SK-N-SH (cell line): ENCODE measurements at regions not wholly inside any gene's neighbourhood (a gene's known extent, or its start where the extent isn't known, plus 50 kb on each side); places are given as distances from the start of the nearest gene placed in this dataset.

Source experiments
- CTCF ChIA-PET: fragments of 300-600, 350-600 bp; formaldehyde crosslinking; extraction: SDS; loops from one replicate; lab custom pipeline; 2021; lab: Yijun Ruan, JAX
- POLR2A ChIA-PET: fragments of 350-600 bp; sonication (Branson Sonifier 250); formaldehyde crosslinking; extraction: SDS; loops from one replicate; lab custom pipeline; 2020; ENCODE audit warnings: antibody characterized with exemption, inconsistent platforms; lab: Yijun Ruan, JAX
- DNase-seq: peaks from one replicate; pipeline ENCODE4 v3.0.0; 2012
- H2AFZ ChIP-seq: fragments of 200-600 bp; sonication (generic); 2 replicates; pipeline ENCODE4 v1.8.1; 2016; ENCODE audit warnings: antibody characterized with exemption, mild to moderate bottlenecking, low read depth
- H3F3A ChIP-seq: fragments of 200-600 bp; sonication (generic); replicated peaks from 2 replicates; pipeline ENCODE3; 2016; ENCODE audit warnings: antibody characterized with exemption, mild to moderate bottlenecking; ENCODE audit not compliant: insufficient read depth
- H3K27ac ChIP-seq, 2 experiments: fragments of 200-500 bp in 1 of 2; fragments of 200-600 bp in 1 of 2; sonication (Bioruptor generic) in 1 of 2; sonication (generic), shearing (Covaris generic) in 1 of 2; 2 replicates each; pipeline versions ENCODE4 v1.5.1 to v1.6.1; 2014 to 2016; ENCODE audit warnings: low read depth in 2 of 2, inconsistent platforms in 1 of 2, low read length in 1 of 2, mild to moderate bottlenecking in 1 of 2, mixed read lengths in 1 of 2
- H3K27me3 ChIP-seq: fragments of 200-600 bp; sonication (generic), shearing (Covaris generic); 2 replicates; pipeline ENCODE4 v1.6.1; 2016; ENCODE audit warnings: mixed run types; ENCODE audit not compliant: insufficient read depth
- H3K36me3 ChIP-seq, 2 experiments: fragments of 200-500 bp in 1 of 2; fragments of 200-600 bp in 1 of 2; sonication (Bioruptor generic) in 1 of 2; sonication (generic) in 1 of 2; replicated peaks in 1 of 2; 2 replicates each; pipeline versions ENCODE3 to v1.5.1; 2014 to 2016; ENCODE audit warnings: low read length in 1 of 2, mild to moderate bottlenecking in 1 of 2; ENCODE audit not compliant: insufficient read depth in 2 of 2, control insufficient read depth in 1 of 2
- H3K4me1 ChIP-seq, 2 experiments: fragments of 200-500 bp in 1 of 2; fragments of 200-600 bp in 1 of 2; sonication (Bioruptor generic) in 1 of 2; sonication (generic), shearing (Covaris generic) in 1 of 2; 2 replicates each; pipeline versions ENCODE4 v1.5.1 to v1.6.1; 2014 to 2016; ENCODE audit warnings: low read depth in 1 of 2, low read length in 1 of 2, mixed run types in 1 of 2; ENCODE audit not compliant: insufficient read depth in 2 of 2, control insufficient read depth in 1 of 2
- H3K4me2 ChIP-seq: fragments of 200-600 bp; sonication (generic), shearing (Covaris generic); 2 replicates; pipeline ENCODE4 v1.6.1; 2017; ENCODE audit warnings: mixed run types
- H3K4me3 ChIP-seq, 2 experiments: fragments of 200-500 bp in 1 of 2; fragments of 200-600 bp in 1 of 2; sonication (Bioruptor generic) in 1 of 2; sonication (generic), shearing (Covaris generic) in 1 of 2; 2 replicates each; pipeline versions ENCODE4 v1.5.1 to v1.8.1; 2014 to 2016; ENCODE audit warnings: low read depth in 2 of 2, inconsistent platforms in 1 of 2, low read length in 1 of 2, mild to moderate bottlenecking in 1 of 2, mixed read lengths in 1 of 2, moderate library complexity in 1 of 2
- H3K79me2 ChIP-seq: fragments of 200-600 bp; sonication (generic); 2 replicates; pipeline ENCODE4 v1.8.1; 2017; ENCODE audit warnings: mild to moderate bottlenecking; ENCODE audit not compliant: insufficient read depth
- H3K9ac ChIP-seq: fragments of 200-600 bp; sonication (generic); 2 replicates; pipeline ENCODE4 v1.6.1; 2017; ENCODE audit warnings: mixed run types
- H3K9me2 ChIP-seq: fragments of 200-600 bp; sonication (generic); 2 replicates; pipeline ENCODE4 v1.6.1; 2017; ENCODE audit warnings: mixed run types
- H3K9me3 ChIP-seq: fragments of 200-600 bp; sonication (generic); 2 replicates; pipeline ENCODE4 v1.6.1; 2017; ENCODE audit warnings: mixed run types, mild to moderate bottlenecking, moderate library complexity
- H4K20me1 ChIP-seq: fragments of 200-600 bp; sonication (generic); 2 replicates; pipeline ENCODE4 v1.6.1; 2017; ENCODE audit warnings: mild to moderate bottlenecking, mixed run types; ENCODE audit not compliant: insufficient read depth
- CHD2 ChIP-seq: fragments of 150-350 bp; IDR thresholded peaks from 2 replicates; pipeline ENCODE4 v1.6.1; 2018; ENCODE audit warnings: low read length; ENCODE audit not compliant: partially characterized antibody
- ELF1 ChIP-seq: IDR thresholded peaks from 2 replicates; pipeline ENCODE4 v1.4.0; 2012
- EP300 ChIP-seq, 2 experiments: IDR thresholded peaks; 2 replicates each; pipeline versions ENCODE4 v1.4.0 to v1.6.1; 2012; ENCODE audit warnings: borderline replicate concordance in 1 of 2, low read depth in 1 of 2, low read length in 1 of 2
- FOXJ3 ChIP-seq: sonication (generic); formaldehyde crosslinking; IDR thresholded peaks from 2 replicates; pipeline ENCODE4 v1.5.1; 2020; ENCODE audit warnings: mild to moderate bottlenecking, missing genetic modification reagents
- GATA2 ChIP-seq: sonication (generic); formaldehyde crosslinking; IDR thresholded peaks from 2 replicates; pipeline ENCODE4 v1.5.0; 2020; ENCODE audit warnings: mild to moderate bottlenecking, missing genetic modification reagents
- JUND ChIP-seq: IDR thresholded peaks from 2 replicates; pipeline ENCODE4 v1.4.0; 2012
- NFIC ChIP-seq: IDR thresholded peaks from 2 replicates; pipeline ENCODE4 v1.4.0; 2012; ENCODE audit warnings: borderline replicate concordance
- NRF1 ChIP-seq: IDR thresholded peaks from 2 replicates; pipeline ENCODE4 v1.6.1; 2012; ENCODE audit warnings: low read depth, mild to moderate bottlenecking, low read length
- TEAD4 ChIP-seq: IDR thresholded peaks from 2 replicates; pipeline ENCODE4 v1.4.0; 2012; ENCODE audit warnings: mild to moderate bottlenecking, borderline replicate concordance; ENCODE audit not compliant: insufficient read depth
- YY1 ChIP-seq: IDR thresholded peaks from 2 replicates; pipeline ENCODE4 v1.4.0; 2012; ENCODE audit warnings: low read depth, mild to moderate bottlenecking
- ZBTB33 ChIP-seq: IDR thresholded peaks from 2 replicates; pipeline ENCODE4 v1.4.0; 2012; ENCODE audit warnings: low read depth, borderline replicate concordance
- WGBS: methylation state at CpG from one replicate; pipeline ENCODE4 v1.1.6; 2017; ENCODE audit warnings: low lambda C conversion rate; 5-methylcytosine and 5-hydroxymethylcytosine counted together
- TF ChIP-seq, protein P1 (sequence below): IDR thresholded peaks from 2 replicates; pipeline ENCODE4 v1.6.1; 2012; ENCODE audit warnings: mild to moderate bottlenecking, low read depth, low read length, moderate library complexity

DNA sequence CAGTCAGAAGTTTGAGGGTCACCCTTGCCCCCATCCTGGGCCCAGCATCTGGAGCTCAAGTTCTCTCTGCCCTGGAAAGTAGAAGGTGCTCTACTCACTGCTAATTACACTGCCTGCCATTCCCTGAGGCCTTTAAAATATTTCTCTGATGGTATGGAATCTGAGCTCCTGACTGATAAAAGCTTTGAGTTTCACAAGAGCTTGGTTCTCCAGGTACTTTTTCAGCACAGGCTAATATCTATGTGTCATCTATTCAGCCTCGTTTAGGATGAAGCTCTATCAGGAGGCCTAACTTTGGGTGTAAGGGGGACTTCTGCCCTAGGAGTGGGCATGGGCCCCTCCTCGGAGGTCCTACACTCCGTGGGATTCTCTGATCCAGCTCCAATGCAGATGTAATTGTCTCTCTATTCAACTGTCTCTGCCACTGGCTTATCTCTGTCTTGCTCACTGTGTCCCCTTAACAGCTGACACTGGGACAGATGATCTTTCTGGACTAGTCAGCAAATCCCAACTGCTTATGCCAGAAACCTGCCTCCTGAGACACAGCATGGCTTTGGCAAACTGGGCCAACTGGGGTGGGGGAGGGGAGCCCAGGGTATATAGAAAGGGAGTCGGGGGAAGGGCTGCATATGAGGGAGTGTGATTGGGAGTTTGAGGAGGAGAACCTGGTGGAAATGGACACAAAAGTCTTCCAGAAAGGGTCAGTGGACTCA is 104.2 kb upstream of the GADD45A start:
- no peaks in the 10 kb centered on the region for H3K27me3 ChIP-seq
- no peaks in the 10 kb centered on the region for H3F3A ChIP-seq
- DNase-seq, result no peak
- no peak overlapping the region for H3K27ac ChIP-seq
- no peaks in the 10 kb centered on the region for H3K36me3 ChIP-seq
- TF ChIP-seq NRF1 (no peak), TEAD4 (no peak), EP300 (IDR thresholded peaks at IDR 0.05; ENCODE audit: borderline replicate concordance in 1 of 2, low read depth in 1 of 2, low read length in 1 of 2) (no peak), ZBTB33 (no peak), NFIC (no peak), ELF1 (no peak), YY1 (no peak)
- TF ChIP-seq, all 33 proteins: peak for 0
- Histone ChIP-seq H3K4me3 (no peak overlapping the region), H3K9me3 (no peaks in the 10 kb centered on the region), H3K4me1 (no peaks in the 10 kb centered on the region; a peak in 1 of 4 replicates), H3K9ac (no peak overlapping the region), H3K4me2 (no peak overlapping the region), H4K20me1 (no peaks in the 10 kb centered on the region), H3K79me2 (no peaks in the 10 kb centered on the region), H3K9me2 (no peaks in the 10 kb centered on the region), H2AFZ (no peak overlapping the region)
- 69% methylated on average over 4 of the region's 4 CpGs for WGBS
- ChIA-PET CTCF (interaction anchor here (1.2 to 4.2 kb wide), 3 partner anchors 9 to 19 kb away, joined by 3 to 28 read pairs (median 3); no protein-coding TSS in a partner anchor), POLR2A (no interaction called here)

DNA sequence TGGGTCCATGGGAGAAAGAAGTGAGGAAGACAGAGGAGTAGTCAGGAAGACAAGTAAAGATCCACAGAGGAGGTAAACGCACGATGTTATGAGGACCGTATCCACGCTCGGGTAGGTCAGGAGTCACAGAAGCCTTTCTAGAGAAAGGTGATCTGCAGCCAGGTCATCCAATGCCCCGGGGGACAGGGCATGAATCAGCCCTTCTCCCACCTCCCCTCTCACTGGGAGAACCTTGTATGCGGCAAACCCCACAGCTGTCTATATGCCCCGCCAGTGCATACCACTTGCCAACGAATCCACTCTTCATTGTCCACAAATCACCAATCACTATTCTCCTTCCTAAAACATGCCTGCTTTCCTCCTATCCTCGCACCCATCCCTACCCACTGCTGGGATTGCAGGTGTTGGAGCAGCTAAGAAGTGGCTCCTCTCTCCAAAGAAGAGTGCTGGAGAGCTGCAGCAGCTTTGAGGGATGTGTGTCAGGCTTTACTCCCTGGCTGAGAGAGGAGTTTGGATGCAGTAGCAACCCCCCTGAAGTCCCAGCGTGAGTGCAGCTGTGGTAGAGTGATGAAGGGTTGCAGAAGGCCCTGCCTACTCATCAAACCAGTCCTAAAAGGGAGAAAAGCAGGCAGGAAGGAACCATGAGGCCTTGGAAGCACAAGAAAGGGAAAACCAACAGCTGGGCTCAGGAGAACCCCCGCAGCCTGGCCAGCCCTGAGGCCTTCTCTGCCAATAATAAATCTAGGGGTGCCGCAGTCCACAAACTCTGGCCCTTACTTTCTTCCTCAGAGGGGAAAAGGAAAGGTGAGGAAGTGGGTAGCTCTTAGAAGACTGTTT is 102.2 kb upstream of the GADD45A start:
- no peak overlapping the region for H2AFZ ChIP-seq
- POLR2A ChIA-PET, result no interaction called here

More for the DNA sequence above, 102.2 kb upstream of the GADD45A start:
- DNase-seq, result no peak
- H3K9ac ChIP-seq, result no peak overlapping the region
- H3F3A ChIP-seq, result no peaks in the 10 kb centered on the region
- WGBS, result 89% methylated on average over 13 of the region's 13 CpGs
- TF ChIP-seq, protein P1, sequence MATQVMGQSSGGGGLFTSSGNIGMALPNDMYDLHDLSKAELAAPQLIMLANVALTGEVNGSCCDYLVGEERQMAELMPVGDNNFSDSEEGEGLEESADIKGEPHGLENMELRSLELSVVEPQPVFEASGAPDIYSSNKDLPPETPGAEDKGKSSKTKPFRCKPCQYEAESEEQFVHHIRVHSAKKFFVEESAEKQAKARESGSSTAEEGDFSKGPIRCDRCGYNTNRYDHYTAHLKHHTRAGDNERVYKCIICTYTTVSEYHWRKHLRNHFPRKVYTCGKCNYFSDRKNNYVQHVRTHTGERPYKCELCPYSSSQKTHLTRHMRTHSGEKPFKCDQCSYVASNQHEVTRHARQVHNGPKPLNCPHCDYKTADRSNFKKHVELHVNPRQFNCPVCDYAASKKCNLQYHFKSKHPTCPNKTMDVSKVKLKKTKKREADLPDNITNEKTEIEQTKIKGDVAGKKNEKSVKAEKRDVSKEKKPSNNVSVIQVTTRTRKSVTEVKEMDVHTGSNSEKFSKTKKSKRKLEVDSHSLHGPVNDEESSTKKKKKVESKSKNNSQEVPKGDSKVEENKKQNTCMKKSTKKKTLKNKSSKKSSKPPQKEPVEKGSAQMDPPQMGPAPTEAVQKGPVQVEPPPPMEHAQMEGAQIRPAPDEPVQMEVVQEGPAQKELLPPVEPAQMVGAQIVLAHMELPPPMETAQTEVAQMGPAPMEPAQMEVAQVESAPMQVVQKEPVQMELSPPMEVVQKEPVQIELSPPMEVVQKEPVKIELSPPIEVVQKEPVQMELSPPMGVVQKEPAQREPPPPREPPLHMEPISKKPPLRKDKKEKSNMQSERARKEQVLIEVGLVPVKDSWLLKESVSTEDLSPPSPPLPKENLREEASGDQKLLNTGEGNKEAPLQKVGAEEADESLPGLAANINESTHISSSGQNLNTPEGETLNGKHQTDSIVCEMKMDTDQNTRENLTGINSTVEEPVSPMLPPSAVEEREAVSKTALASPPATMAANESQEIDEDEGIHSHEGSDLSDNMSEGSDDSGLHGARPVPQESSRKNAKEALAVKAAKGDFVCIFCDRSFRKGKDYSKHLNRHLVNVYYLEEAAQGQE, result no peak
- TF ChIP-seq GATA2 (CRISPR knock-in tag) (no peak), CHD2 (no peak), FOXJ3 (CRISPR knock-in tag) (no peak), JUND (no peak), ZBTB33 (no peak)
- no peak overlapping the region for H3K4me2 ChIP-seq
- no peaks in the 10 kb centered on the region for H3K27me3 ChIP-seq
- no peaks in the 10 kb centered on the region for H3K9me2 ChIP-seq
- no peaks in the 10 kb centered on the region for H4K20me1 ChIP-seq
- no peaks in the 10 kb centered on the region for H3K36me3 ChIP-seq
- peaks cover 0 to 1% of the 10 kb centered on the region in 2 experiments; a peak in 2 of 4 replicates for H3K4me1 ChIP-seq
- H3K79me2 ChIP-seq, result no peaks in the 10 kb centered on the region
- H3K4me3 ChIP-seq, result no peak overlapping the region
- CTCF ChIA-PET, result interaction anchor here (0.9 to 4.2 kb wide), 5 partner anchors 12 to 183 kb away, joined by 3 to 28 read pairs (median 5); no protein-coding TSS in a partner anchor
- H3K9me3 ChIP-seq, result no peaks in the 10 kb centered on the region
- H3K27ac ChIP-seq, result no peak overlapping the region
